HG03097 (cell line): ENCODE measurements at regions not wholly inside any gene's neighbourhood (a gene's known extent, or its start where the extent isn't known, plus 50 kb on each side); places are given as distances from the start of the nearest gene placed in this dataset.
"Not testable (repeated sequence)": the region's sequence is repeated elsewhere in the genome, so short reads cannot be mapped to it uniquely, and the experiment has no call there.

ENCODE experiments used
- ATAC-seq: cut with Tn5 transposase; IDR thresholded peaks from one replicate; pipeline ENCODE4 v1.9.1; 2021; ENCODE audit not compliant: unreplicated experiment, low FRiP score

GRCh38 chr9:115524453-115525059 is 406.6 kb upstream of the TNC start:
- no peak for ATAC-seq

- no peak for ATAC-seq
Measured at GRCh38 chr9:115525111-115526058, 407.4 kb upstream of the TNC start.

- no peak for ATAC-seq
Measured at GRCh38 chr9:115531410-115532125, 413.6 kb upstream of the TNC start.

- no peak for ATAC-seq
Measured at GRCh38 chr9:115533511-115533910, 415.6 kb upstream of the TNC start.

GRCh38 chr9:115540091-115540490 is 422.1 kb upstream of the TNC start:
- no peak for ATAC-seq

- ATAC-seq = no peak
Measured at GRCh38 chr9:115543511-115543910, 425.6 kb upstream of the TNC start.

- no peak for ATAC-seq
Measured at GRCh38 chr9:115548609-115549260, 430.8 kb upstream of the TNC start.

GRCh38 chr9:115551396-115551795 is 433.4 kb upstream of the TNC start:
- no peak for ATAC-seq

- no peak for ATAC-seq
Measured at GRCh38 chr9:115553060-115553773, 435.3 kb upstream of the TNC start.

- ATAC-seq = no peak
Measured at GRCh38 chr9:115556432-115556831, 438.5 kb upstream of the TNC start.

GRCh38 chr9:115575147-115575546 is 457.2 kb upstream of the TNC start:
- no peak for ATAC-seq

- ATAC-seq = not testable (repeated sequence)
Measured at GRCh38 chr9:115585458-115585857, 467.5 kb upstream of the TNC start.

GRCh38 chr9:115587310-115587709 is 469.4 kb upstream of the TNC start:
- no peak for ATAC-seq

- no peak for ATAC-seq
Measured at GRCh38 chr9:115590011-115590410, 472.1 kb upstream of the TNC start.

- no peak for ATAC-seq
Measured at GRCh38 chr9:115591584-115591984, 473.6 kb upstream of the TNC start.

GRCh38 chr9:115593587-115594091 is 475.7 kb upstream of the TNC start:
- ATAC-seq = no peak

- no peak for ATAC-seq
Measured at GRCh38 chr9:115594557-115594956, 476.6 kb upstream of the TNC start.

- no peak for ATAC-seq
Measured at GRCh38 chr9:115596021-115596745, 478.2 kb upstream of the TNC start.

GRCh38 chr9:115596746-115597080 is 478.8 kb upstream of the TNC start:
- ATAC-seq = no peak
